CD4-positive, CD25-positive, alpha-beta regulatory T cell (primary cell): ENCODE measurements at regions not wholly inside any gene's neighbourhood (a gene's known extent, or its start where the extent isn't known, plus 50 kb on each side); places are given as distances from the start of the nearest gene placed in this dataset.
A peak's percentile ranks its signal among the peaks of the same experiment; 100 is the strongest.

Experiments
- ATAC-seq, 2 donors: fragments of 150-1000 bp; cut with Tn5 transposase; one replicate each; pipeline ENCODE4 v1.10.0; 2021; ENCODE audit warnings: low read depth in 2 of 2, moderate number of reproducible peaks in 2 of 2, moderate library complexity in 1 of 2
- DNase-seq, 3 donors: peaks; one replicate each; pipeline versions ENCODE4 v3.0.0 to v3.0.0-alpha.2; 2012 to 2022; ENCODE audit warnings: mixed read lengths in 1 of 3
- H3K27ac ChIP-seq: one replicate; pipeline ENCODE4 v1.7.0; 2013; ENCODE audit warnings: mild to moderate bottlenecking, low read length; ENCODE audit not compliant: insufficient read depth, poor library complexity, severe bottlenecking
- H3K27me3 ChIP-seq: one replicate; pipeline ENCODE4 v1.7.0; 2013; ENCODE audit warnings: low read length; ENCODE audit not compliant: control insufficient read depth, insufficient read depth
- H3K36me3 ChIP-seq: one replicate; pipeline ENCODE4 v1.7.0; 2013; ENCODE audit warnings: mild to moderate bottlenecking, low read length, moderate library complexity; ENCODE audit not compliant: control insufficient read depth, insufficient read depth
- H3K4me1 ChIP-seq: 2 replicates; pipeline ENCODE4 v1.7.0; 2013; ENCODE audit warnings: mild to moderate bottlenecking, low read length; ENCODE audit not compliant: insufficient read depth, control insufficient read depth, poor library complexity, severe bottlenecking
- H3K4me3 ChIP-seq: one replicate; pipeline ENCODE4 v1.7.0; 2013; ENCODE audit warnings: low read depth, mild to moderate bottlenecking, low read length, moderate library complexity
- H3K9me3 ChIP-seq, 2 experiments: 1 replicate in 1 of 2; 2 replicates in 1 of 2; pipeline ENCODE4 v1.7.0; 2013; ENCODE audit warnings: low read length in 2 of 2, mild to moderate bottlenecking in 1 of 2, moderate library complexity in 1 of 2; ENCODE audit not compliant: control insufficient read depth in 2 of 2
- H3K27ac Mint-ChIP-seq, 3 donors: one replicate each; pipeline ENCODE4 v1.8.0; 2020 to 2022; ENCODE audit warnings: mild to moderate bottlenecking in 3 of 3, mixed read lengths in 3 of 3, moderate library complexity in 2 of 3
- H3K27me3 Mint-ChIP-seq: one replicate; pipeline ENCODE4 v1.8.0; 2022; ENCODE audit warnings: mild to moderate bottlenecking, mixed read lengths
- H3K36me3 Mint-ChIP-seq: one replicate; pipeline ENCODE4 v1.8.0; 2020; ENCODE audit warnings: mixed read lengths
- H3K4me1 Mint-ChIP-seq, 4 donors: one replicate each; pipeline ENCODE4 v1.8.0; 2020 to 2022; ENCODE audit warnings: mixed read lengths in 4 of 4, mild to moderate bottlenecking in 1 of 4
- H3K4me3 Mint-ChIP-seq, 4 donors: one replicate each; pipeline ENCODE4 v1.8.0; 2020 to 2022; ENCODE audit warnings: mild to moderate bottlenecking in 4 of 4, mixed read lengths in 4 of 4, moderate library complexity in 3 of 4
- H3K9me3 Mint-ChIP-seq, 7 donors: one replicate each; pipeline ENCODE4 v1.8.0; 2020 to 2022; ENCODE audit warnings: mixed read lengths in 7 of 7, mild to moderate bottlenecking in 3 of 7, moderate library complexity in 2 of 7

- no peak overlapping the region for H3K27ac ChIP-seq
- DNase-seq = no peak
- H3K27me3 ChIP-seq = no peaks in the 10 kb centered on the region
- Mint-ChIP-seq H3K27me3 (no peaks in the 10 kb centered on the region), H3K9me3 (peaks cover 0 to 1% (median 0%) of the 10 kb centered on the region in 7 donors), H3K4me3 (no peak overlapping the region), H3K36me3 (no peaks in the 10 kb centered on the region), H3K27ac (peak overlapping the region in 1 of 3 donors; percentile 14), H3K4me1 (peaks cover 4 to 45% (median 28%) of the 10 kb centered on the region in 4 donors)
- H3K36me3 ChIP-seq = no peaks in the 10 kb centered on the region
- ATAC-seq = no peak
- no peak overlapping the region for H3K4me3 ChIP-seq
- no peaks in the 10 kb centered on the region for H3K9me3 ChIP-seq
- H3K4me1 ChIP-seq = peaks cover 25% of the 10 kb centered on the region
Measured at GRCh38 chr12:46521145-46521544, 148.6 kb upstream of the SLC38A2 start.

GRCh38 chr12:46519407-46519806 is 146.8 kb upstream of the SLC38A2 start:
- H3K27me3 Mint-ChIP-seq = no peaks in the 10 kb centered on the region
- H3K36me3 Mint-ChIP-seq = no peaks in the 10 kb centered on the region
- H3K4me3 Mint-ChIP-seq = peak overlapping the region in 1 of 4 donors; percentile 61
- H3K36me3 ChIP-seq = no peaks in the 10 kb centered on the region
- no peak overlapping the region for H3K27ac ChIP-seq
- no peaks in the 10 kb centered on the region for H3K27me3 ChIP-seq
- ATAC-seq = no peak
- H3K27ac Mint-ChIP-seq = peak overlapping the region in 1 of 3 donors; percentile 45
- H3K4me1 Mint-ChIP-seq = peaks cover 4 to 35% (median 28%) of the 10 kb centered on the region in 4 donors
- H3K4me3 ChIP-seq = no peak overlapping the region
- H3K4me1 ChIP-seq = peaks cover 22% of the 10 kb centered on the region
- no peak for DNase-seq
- peaks cover 0 to 1% (median 0%) of the 10 kb centered on the region in 7 donors for H3K9me3 Mint-ChIP-seq
- no peaks in the 10 kb centered on the region for H3K9me3 ChIP-seq

- H3K4me1 Mint-ChIP-seq = peaks cover 2 to 35% (median 23%) of the 10 kb centered on the region in 4 donors
- H3K9me3 Mint-ChIP-seq = peaks cover 0 to 2% (median 0%) of the 10 kb centered on the region in 7 donors
- Histone ChIP-seq H3K36me3 (no peaks in the 10 kb centered on the region), H3K4me1 (peaks cover 16% of the 10 kb centered on the region), H3K27ac (no peak overlapping the region), H3K4me3 (no peak overlapping the region), H3K9me3 (no peaks in the 10 kb centered on the region), H3K27me3 (no peaks in the 10 kb centered on the region)
- DNase-seq (no peak), ATAC-seq (no peak)
- no peaks in the 10 kb centered on the region for H3K27me3 Mint-ChIP-seq
- H3K27ac Mint-ChIP-seq = peak overlapping the region in 1 of 3 donors; percentile 45
- no peaks in the 10 kb centered on the region for H3K36me3 Mint-ChIP-seq
- H3K4me3 Mint-ChIP-seq = no peak overlapping the region
Measured at GRCh38 chr12:46518729-46519128, 146.2 kb upstream of the SLC38A2 start.

- no peaks in the 10 kb centered on the region for H3K27me3 ChIP-seq
- ATAC-seq (no peak), DNase-seq (no peak)
- no peaks in the 10 kb centered on the region for H3K9me3 ChIP-seq
- H3K4me3 ChIP-seq = no peak overlapping the region
- Mint-ChIP-seq H3K27ac (no peak overlapping the region), H3K4me3 (no peak overlapping the region), H3K36me3 (no peaks in the 10 kb centered on the region), H3K9me3 (peaks cover 0 to 4% (median 0%) of the 10 kb centered on the region in 7 donors), H3K27me3 (no peaks in the 10 kb centered on the region), H3K4me1 (peaks cover 1 to 35% (median 23%) of the 10 kb centered on the region in 4 donors)
- no peaks in the 10 kb centered on the region for H3K36me3 ChIP-seq
- no peak overlapping the region for H3K27ac ChIP-seq
- peaks cover 11% of the 10 kb centered on the region for H3K4me1 ChIP-seq
Measured at GRCh38 chr12:46518169-46518568, 145.6 kb upstream of the SLC38A2 start.

DNA sequence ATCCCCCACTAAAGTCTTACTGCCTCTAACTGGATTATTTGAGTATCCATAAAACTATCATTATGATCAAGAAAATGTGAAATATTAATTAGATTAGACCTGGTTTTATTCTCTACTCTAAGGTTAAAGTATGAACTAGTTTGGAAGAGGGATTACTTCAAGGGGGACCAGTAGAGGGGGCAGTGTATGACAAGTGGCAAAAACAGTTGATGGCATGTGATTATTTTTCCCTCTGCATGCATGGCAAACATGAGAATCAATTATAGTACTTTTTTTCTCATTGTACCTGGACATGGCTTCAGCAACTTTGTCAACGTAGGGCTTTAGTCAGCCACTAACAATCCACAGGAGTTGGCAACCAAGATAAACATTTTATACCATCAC is 145.0 kb upstream of the SLC38A2 start:
- DNase-seq = no peak

DNA sequence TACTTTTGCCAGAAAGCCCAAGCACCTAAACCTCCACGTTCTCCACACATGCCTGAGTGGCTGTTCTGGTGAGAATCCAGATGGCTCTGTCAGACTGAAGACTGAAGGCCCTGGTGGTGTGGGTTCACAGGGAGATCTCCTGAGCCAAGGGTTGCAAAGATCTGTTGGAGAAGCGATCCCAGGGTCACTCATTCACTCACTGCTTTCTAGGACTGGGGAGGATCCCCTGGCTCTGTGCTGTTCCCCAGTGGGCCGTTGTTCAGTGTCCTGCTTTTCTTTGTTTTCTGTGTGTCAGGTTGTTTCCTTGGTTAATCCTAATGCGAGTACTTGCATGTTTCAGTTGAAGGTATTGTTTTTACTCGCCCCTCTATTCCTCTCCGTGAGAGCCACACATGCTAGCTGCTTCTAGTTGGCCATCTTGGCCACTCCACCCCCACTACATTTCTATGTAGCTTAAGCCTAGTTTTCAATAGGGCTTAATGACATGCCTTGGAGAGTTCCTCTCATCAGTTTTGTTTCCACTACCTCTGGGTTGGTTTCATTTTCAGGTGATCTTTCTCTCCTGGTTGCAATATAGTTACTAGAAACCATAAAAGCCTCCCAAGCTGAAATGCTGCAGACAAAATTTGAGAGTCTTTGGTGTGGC is 144.5 kb upstream of the SLC38A2 start:
- peak in 1 of 3 donors; percentile 72 for DNase-seq
- Mint-ChIP-seq H3K9me3 (peaks cover 0 to 9% (median 0%) of the 10 kb centered on the region in 7 donors), H3K4me1 (peaks cover 9 to 37% (median 22%) of the 10 kb centered on the region in 4 donors), H3K36me3 (no peaks in the 10 kb centered on the region), H3K27ac (peak overlapping the region; percentile 1 to 73 (median 57)), H3K27me3 (no peaks in the 10 kb centered on the region), H3K4me3 (peak overlapping the region in 3 of 4 donors; percentile 7 to 80 (median 73))
- peak overlapping the region; percentile 46 for H3K4me3 ChIP-seq
- H3K36me3 ChIP-seq = no peaks in the 10 kb centered on the region
- no peaks in the 10 kb centered on the region for H3K27me3 ChIP-seq
- no peaks in the 10 kb centered on the region for H3K9me3 ChIP-seq
- peaks cover 8% of the 10 kb centered on the region for H3K4me1 ChIP-seq
- peak; percentile 55 to 69 for ATAC-seq
- H3K27ac ChIP-seq = no peak overlapping the region

More for the DNA sequence above, 145.0 kb upstream of the SLC38A2 start:
- no peak for ATAC-seq
- Mint-ChIP-seq H3K27ac (peak overlapping the region; percentile 1 to 73 (median 57)), H3K4me3 (peak overlapping the region in 3 of 4 donors; percentile 7 to 80 (median 73)), H3K4me1 (peaks cover 7 to 40% (median 23%) of the 10 kb centered on the region in 4 donors), H3K27me3 (no peaks in the 10 kb centered on the region), H3K9me3 (peaks cover 0 to 9% (median 0%) of the 10 kb centered on the region in 7 donors), H3K36me3 (no peaks in the 10 kb centered on the region)
- H3K36me3 ChIP-seq = no peaks in the 10 kb centered on the region
- no peaks in the 10 kb centered on the region for H3K27me3 ChIP-seq
- H3K4me3 ChIP-seq = peak overlapping the region; percentile 46
- no peak overlapping the region for H3K27ac ChIP-seq
- peaks cover 8% of the 10 kb centered on the region for H3K4me1 ChIP-seq
- H3K9me3 ChIP-seq = no peaks in the 10 kb centered on the region

DNA sequence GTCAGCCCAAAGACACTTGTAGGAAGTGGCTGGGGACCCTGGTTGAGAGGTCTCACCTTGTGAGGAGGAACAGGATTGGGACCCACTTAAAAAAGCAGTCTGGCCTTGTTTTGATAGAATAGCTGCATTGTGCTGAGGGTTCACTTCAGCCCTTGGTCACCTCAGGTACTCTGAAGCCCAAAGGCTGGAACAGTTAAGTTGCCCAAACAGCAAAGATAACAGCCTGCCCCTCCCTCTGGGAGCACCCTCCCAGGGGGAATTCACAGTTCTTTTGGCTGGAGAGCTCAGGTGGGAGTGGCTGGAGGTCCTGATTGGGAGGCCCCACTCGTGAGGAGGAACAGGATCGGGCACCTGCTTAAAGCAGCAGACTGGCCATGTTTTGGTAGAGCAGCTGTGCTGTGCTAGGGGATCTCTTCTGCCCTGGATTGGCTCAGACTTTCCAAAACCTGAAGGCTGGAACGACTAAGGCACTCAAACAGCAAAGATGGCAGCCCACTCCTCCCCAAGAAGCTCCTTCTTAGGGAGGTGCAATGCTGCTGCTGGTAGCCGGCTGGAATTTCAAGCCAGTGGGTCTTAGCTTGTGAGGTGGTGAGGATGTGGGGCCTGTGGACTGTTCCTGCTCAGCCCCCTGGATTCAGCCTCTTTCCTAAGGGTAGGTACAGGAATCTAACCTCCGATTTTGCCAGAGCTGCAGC is 143.8 kb upstream of the SLC38A2 start:
- H3K4me1 ChIP-seq = peaks cover 8% of the 10 kb centered on the region
- H3K9me3 Mint-ChIP-seq = peaks cover 0 to 9% (median 0%) of the 10 kb centered on the region in 7 donors
- no peak overlapping the region for H3K27ac ChIP-seq
- H3K4me1 Mint-ChIP-seq = peaks cover 9 to 35% (median 22%) of the 10 kb centered on the region in 4 donors
- peaks cover 0 to under 1% of the 10 kb centered on the region in 2 experiments for H3K9me3 ChIP-seq
- ATAC-seq (no peak), DNase-seq (no peak)
- no peaks in the 10 kb centered on the region for H3K36me3 Mint-ChIP-seq
- H3K4me3 Mint-ChIP-seq = no peak overlapping the region
- H3K27me3 ChIP-seq = no peaks in the 10 kb centered on the region
- peak overlapping the region in 2 of 3 donors; percentile 53 to 57 for H3K27ac Mint-ChIP-seq
- H3K36me3 ChIP-seq = no peaks in the 10 kb centered on the region
- no peaks in the 10 kb centered on the region for H3K27me3 Mint-ChIP-seq
- no peak overlapping the region for H3K4me3 ChIP-seq
